ENCODE measurements at regions not wholly inside any gene's neighbourhood (a gene's known extent, or its start where the extent isn't known, plus 50 kb on each side); places are given as distances from the start of the nearest gene placed in this dataset.

- DNase-seq, result no peak
Observed at GRCh38 chr13:80598189-80598588, 257.3 kb upstream of the SPRY2 start.

GRCh38 chr13:80591976-80592740, 251.2 kb upstream of the SPRY2 start:
- no peak for DNase-seq

- DNase-seq, result no peak
Observed at GRCh38 chr13:80590551-80590950, 249.6 kb upstream of the SPRY2 start.

GRCh38 chr13:80586356-80586755, 245.4 kb upstream of the SPRY2 start:
- no peak for DNase-seq

- DNase-seq, result no peak
Observed at GRCh38 chr13:80585531-80585930, 244.6 kb upstream of the SPRY2 start.

- DNase-seq, result no peak
Observed at GRCh38 chr13:80584785-80585184, 243.9 kb upstream of the SPRY2 start.

GRCh38 chr13:80584306-80584705, 243.4 kb upstream of the SPRY2 start:
- no peak for DNase-seq

GRCh38 chr13:80577926-80578670, 237.2 kb upstream of the SPRY2 start:
- DNase-seq, result no peak

GRCh38 chr13:80577285-80577684, 236.4 kb upstream of the SPRY2 start:
- no peak for DNase-seq

GRCh38 chr13:80574113-80574850, 233.4 kb upstream of the SPRY2 start:
- no peak for DNase-seq

GRCh38 chr13:80572923-80573316, 232.0 kb upstream of the SPRY2 start:
- no peak for DNase-seq

GRCh38 chr13:80572308-80572922, 231.5 kb upstream of the SPRY2 start:
- DNase-seq, result no peak

- DNase-seq, result no peak
Observed at GRCh38 chr13:80571346-80572307, 230.7 kb upstream of the SPRY2 start.

- no peak for DNase-seq
Observed at GRCh38 chr13:80563439-80563838, 222.5 kb upstream of the SPRY2 start.

GRCh38 chr13:80562433-80563156, 221.7 kb upstream of the SPRY2 start:
- DNase-seq, result no peak

- DNase-seq, result no peak
Observed at GRCh38 chr13:80560609-80561008, 219.7 kb upstream of the SPRY2 start.

GRCh38 chr13:80559944-80560343, 219.0 kb upstream of the SPRY2 start:
- no peak for DNase-seq

- no peak for DNase-seq
Observed at GRCh38 chr13:80558074-80558473, 217.1 kb upstream of the SPRY2 start.

- DNase-seq, result no peak
Observed at GRCh38 chr13:80555796-80556678, 215.1 kb upstream of the SPRY2 start.

GRCh38 chr13:80552851-80553440, 212.0 kb upstream of the SPRY2 start:
- no peak for DNase-seq

Measured in NCI-H2107 (cell line).